H1 (cell line): ENCODE measurements at regions not wholly inside any gene's neighbourhood (a gene's known extent, or its start where the extent isn't known, plus 50 kb on each side); places are given as distances from the start of the nearest gene placed in this dataset.

Experiments
- CTCF ChIA-PET: fragments of 300-600 bp; sonication (Branson Sonifier 250); formaldehyde crosslinking; loops from one replicate; lab custom pipeline; 2021; ENCODE audit not compliant: partially characterized antibody; lab: Charles Lee
- POLR2A ChIA-PET: fragments of 300-600 bp; sonication (Branson Sonifier 250); formaldehyde crosslinking; loops from one replicate; lab custom pipeline; 2021; ENCODE audit warnings: inconsistent platforms; ENCODE audit not compliant: partially characterized antibody; lab: Charles Lee
- DNase-seq, 2 experiments: peaks; one replicate each; pipeline versions ENCODE4 v3.0.0 to v3.0.0-alpha.2; 2010 to 2022; ENCODE audit warnings: low spot score in 2 of 2, low read depth in 1 of 2, mixed read lengths in 1 of 2
- FAIRE-seq: peaks from 2 replicates; lab custom pipeline; 2011; peaks lifted over from hg19 to GRCh38; lab: Jason Lieb, UNC
- H2AFZ ChIP-seq: 2 replicates; pipeline ENCODE4 v1.8.1; 2012; ENCODE audit warnings: low read length, inconsistent platforms
- H2AK5ac ChIP-seq: 2 replicates; pipeline ENCODE4 v1.6.1; 2013; ENCODE audit warnings: low read depth, low read length
- H2BK120ac ChIP-seq: replicated peaks from 2 replicates; pipeline ENCODE3; 2013; ENCODE audit warnings: low read depth, low read length, inconsistent platforms
- H2BK12ac ChIP-seq: 2 replicates; pipeline ENCODE4 v1.6.1; 2013; ENCODE audit warnings: low read depth, low read length
- H2BK15ac ChIP-seq: 2 replicates; pipeline ENCODE4 v1.6.1; 2013; ENCODE audit warnings: low read length
- H2BK20ac ChIP-seq: 2 replicates; pipeline ENCODE4 v1.6.1; 2013; ENCODE audit warnings: low read length
- H2BK5ac ChIP-seq: 2 replicates; pipeline ENCODE4 v1.6.1; 2013; ENCODE audit warnings: low read depth, low read length
- H3K14ac ChIP-seq: 2 replicates; pipeline ENCODE4 v1.6.1; 2013; ENCODE audit warnings: inconsistent platforms; ENCODE audit not compliant: insufficient read length
- H3K18ac ChIP-seq: 2 replicates; pipeline ENCODE4 v1.6.1; 2013; ENCODE audit warnings: low read length; ENCODE audit errors: extremely low read depth
- H3K23ac ChIP-seq: 2 replicates; pipeline ENCODE4 v1.6.1; 2013; ENCODE audit warnings: inconsistent platforms; ENCODE audit not compliant: insufficient read length
- H3K23me2 ChIP-seq: 2 replicates; pipeline ENCODE4 v1.6.1; 2013; ENCODE audit warnings: low read depth, low read length
- H3K27ac ChIP-seq: 2 replicates; pipeline ENCODE4 v1.6.1; 2011; ENCODE audit warnings: low read depth, low read length, inconsistent platforms
- H3K27me3 ChIP-seq, 4 experiments: replicated peaks in 1 of 4; 1 replicate in 1 of 4; 2 replicates in 3 of 4; pipeline versions ENCODE4 v1.6.1 to v1.8.1; 2011 to 2013; ENCODE audit warnings: low read length in 3 of 4, mild to moderate bottlenecking in 3 of 4, inconsistent platforms in 2 of 4, mixed read lengths in 2 of 4, moderate library complexity in 1 of 4; ENCODE audit not compliant: control insufficient read depth in 3 of 4, insufficient read depth in 3 of 4; ENCODE audit errors: extremely low read depth in 1 of 4
- H3K36me3 ChIP-seq, 4 experiments: 2 replicates each; pipeline versions ENCODE4 v1.6.1 to v1.8.1; 2011 to 2013; ENCODE audit warnings: mild to moderate bottlenecking in 4 of 4, low read length in 3 of 4, moderate library complexity in 2 of 4, control low read depth in 1 of 4, inconsistent platforms in 1 of 4; ENCODE audit not compliant: insufficient read depth in 4 of 4, control insufficient read depth in 2 of 4
- H3K4ac ChIP-seq: replicated peaks from 2 replicates; pipeline ENCODE3; 2013; ENCODE audit warnings: low read length, low read depth, mixed read lengths, inconsistent platforms; ENCODE audit not compliant: insufficient read length
- H3K4me1 ChIP-seq, 4 experiments: replicated peaks in 1 of 4; 1 replicate in 1 of 4; 2 replicates in 3 of 4; pipeline versions ENCODE4 v1.6.1 to v1.8.1; 2011 to 2013; ENCODE audit warnings: low read length in 3 of 4, inconsistent platforms in 2 of 4, mixed read lengths in 1 of 4; ENCODE audit not compliant: insufficient read depth in 4 of 4, control insufficient read depth in 3 of 4
- H3K4me2 ChIP-seq, 2 experiments: 2 replicates each; pipeline versions ENCODE4 v1.6.1 to v1.8.1; 2011 to 2013; ENCODE audit warnings: low read depth in 2 of 2, low read length in 2 of 2, control low read depth in 1 of 2, inconsistent platforms in 1 of 2, mild to moderate bottlenecking in 1 of 2; ENCODE audit not compliant: insufficient read depth in 1 of 2
- H3K4me3 ChIP-seq, 4 experiments: fragments of 200-600, 300-600 bp in 1 of 4; sonication (generic), shearing (Covaris generic), sonication (Bioruptor Twin) in 1 of 4; 2 replicates each; pipeline versions ENCODE4 v1.5.1 to v1.8.1; 2011 to 2016; ENCODE audit warnings: low read length in 4 of 4, low read depth in 3 of 4, control low read depth in 2 of 4, inconsistent platforms in 2 of 4, mild to moderate bottlenecking in 2 of 4, mixed read lengths in 1 of 4, moderate library complexity in 1 of 4; ENCODE audit not compliant: insufficient read depth in 2 of 4; ENCODE audit errors: extremely low read depth in 1 of 4
- H3K56ac ChIP-seq: replicated peaks from 2 replicates; pipeline ENCODE3; 2013; ENCODE audit warnings: low read depth, mild to moderate bottlenecking, mixed read lengths, low read length, inconsistent platforms; ENCODE audit not compliant: insufficient read length
- H3K79me1 ChIP-seq: 2 replicates; pipeline ENCODE4 v1.6.1; 2013; ENCODE audit warnings: low read depth, low read length, control low read depth
- H3K79me2 ChIP-seq, 2 experiments: 2 replicates each; pipeline versions ENCODE4 v1.6.1 to v1.8.1; 2012 to 2013; ENCODE audit warnings: low read length in 2 of 2, mild to moderate bottlenecking in 2 of 2, inconsistent platforms in 1 of 2; ENCODE audit not compliant: insufficient read depth in 2 of 2, control insufficient read depth in 1 of 2
- H3K9ac ChIP-seq, 4 experiments: replicated peaks in 1 of 4; 1 replicate in 1 of 4; 2 replicates in 3 of 4; pipeline versions ENCODE4 v1.6.1 to v1.8.1; 2011 to 2013; ENCODE audit warnings: low read depth in 3 of 4, low read length in 3 of 4, control low read depth in 2 of 4, mild to moderate bottlenecking in 2 of 4, moderate library complexity in 2 of 4, inconsistent platforms in 1 of 4; ENCODE audit errors: extremely low read depth in 1 of 4
- H3K9me3 ChIP-seq, 2 experiments: 2 replicates each; pipeline versions ENCODE4 v1.6.1 to v1.8.1; 2012 to 2013; ENCODE audit warnings: mild to moderate bottlenecking in 2 of 2, moderate library complexity in 2 of 2, control low read depth in 1 of 2, inconsistent platforms in 1 of 2, low read depth in 1 of 2, low read length in 1 of 2, mixed read lengths in 1 of 2; ENCODE audit not compliant: insufficient read depth in 2 of 2
- H4K20me1 ChIP-seq, 2 experiments: replicated peaks in 1 of 2; 2 replicates each; pipeline versions ENCODE3 to v1.8.1; 2011 to 2013; ENCODE audit warnings: inconsistent platforms in 2 of 2, low read length in 2 of 2, mild to moderate bottlenecking in 1 of 2; ENCODE audit not compliant: insufficient read depth in 2 of 2, control insufficient read depth in 1 of 2
- H4K5ac ChIP-seq: 2 replicates; pipeline ENCODE4 v1.6.1; 2013; ENCODE audit warnings: low read length, low read depth, mixed read lengths, inconsistent platforms; ENCODE audit not compliant: insufficient read length
- H4K8ac ChIP-seq: 2 replicates; pipeline ENCODE4 v1.8.0; 2013; ENCODE audit warnings: mild to moderate bottlenecking, moderate library complexity, low read length, inconsistent platforms; ENCODE audit not compliant: insufficient read depth; ENCODE audit errors: extremely low read depth
- H4K91ac ChIP-seq: replicated peaks from 2 replicates; pipeline ENCODE3; 2013; ENCODE audit warnings: low read length, mixed read lengths, inconsistent platforms; ENCODE audit not compliant: insufficient read length
- FOSL1 ChIP-seq: IDR thresholded peaks from 2 replicates; pipeline ENCODE4 v1.6.1; 2011; ENCODE audit warnings: mild to moderate bottlenecking, low read depth, low read length, moderate library complexity; ENCODE audit not compliant: insufficient read depth
- HDAC2 ChIP-seq, 2 experiments: fragments of 300-600 bp in 1 of 2; sonication (generic) in 1 of 2; IDR thresholded peaks; 2 replicates each; pipeline ENCODE4 v1.6.1; 2011 to 2012; ENCODE audit warnings: low read depth in 2 of 2, low read length in 2 of 2, mild to moderate bottlenecking in 2 of 2, moderate library complexity in 2 of 2, borderline replicate concordance in 1 of 2, inconsistent platforms in 1 of 2
- WGBS, 2 experiments: shearing (Covaris generic) in 1 of 2; methylation state at CpG; one replicate each; pipeline versions ENCODE4 v1.1.6 to v1.1.7; 2013 to 2015; ENCODE audit warnings: low lambda C conversion rate in 2 of 2, mixed read lengths in 2 of 2, inconsistent platforms in 1 of 2, low coverage in 1 of 2, missing lambda C conversion rate in 1 of 2; ENCODE audit not compliant: insufficient replicate concordance in 2 of 2, insufficient coverage in 1 of 2, insufficient read length in 1 of 2; ENCODE audit errors: extremely low coverage in 1 of 2, missing lambda C conversion rate in 1 of 2; 5-methylcytosine and 5-hydroxymethylcytosine counted together

GRCh38 chr4:16991450-16991849 is 93.0 kb upstream of the LDB2 start:
- 0 out of 2 replicates have a peak overlapping the region, but pooled peaks have one; percentile 13 for H2BK12ac ChIP-seq
- WGBS, 2 experiments: 87% methylated on average over 5 of the region's 5 CpGs; no CpG with 5 or more reads in 1 of the 2 experiments
- no peaks in the 10 kb centered on the region for H3K36me3 ChIP-seq
- no peak overlapping the region for H3K56ac ChIP-seq
- H3K18ac ChIP-seq: no peak overlapping the region
- H4K5ac ChIP-seq: no peak overlapping the region
- H3K79me1 ChIP-seq: no peaks in the 10 kb centered on the region
- no peak overlapping the region for H2BK120ac ChIP-seq
- CTCF ChIA-PET: no interaction called here
- FAIRE-seq (no peak), DNase-seq (peak in 1 of 2 experiments; percentile 27)
- H3K27ac ChIP-seq: no peak overlapping the region
- no peak overlapping the region for H3K4me3 ChIP-seq
- H2BK20ac ChIP-seq: peak overlapping the region; percentile 28; the same call in 1 of the 2 replicates
- H2AFZ ChIP-seq: no peak overlapping the region
- H4K8ac ChIP-seq: no peak overlapping the region
- no peak overlapping the region for H2AK5ac ChIP-seq
- POLR2A ChIA-PET: interaction anchor here (1.1 kb wide), 1 partner anchor 13 kb away, joined by 4 read pairs; no protein-coding TSS in a partner anchor
- no peaks in the 10 kb centered on the region for H4K20me1 ChIP-seq
- H3K4me2 ChIP-seq: no peak overlapping the region
- H3K9ac ChIP-seq: no peak overlapping the region
- no peaks in the 10 kb centered on the region for H3K23me2 ChIP-seq
- H3K27me3 ChIP-seq: peaks cover 0 to 2% (median 0%) of the 10 kb centered on the region in 4 experiments; a peak in 1 of 7 replicates
- H3K4ac ChIP-seq: no peak overlapping the region
- H4K91ac ChIP-seq: no peak overlapping the region
- no peak overlapping the region for H3K23ac ChIP-seq
- H2BK15ac ChIP-seq: no peak overlapping the region
- peak overlapping the region; percentile 40; the same call in 1 of the 2 replicates for H2BK5ac ChIP-seq
- H3K79me2 ChIP-seq: no peaks in the 10 kb centered on the region; a peak in 1 of 4 replicates
- no peak overlapping the region for H3K14ac ChIP-seq
- H3K9me3 ChIP-seq: no peaks in the 10 kb centered on the region
- H3K4me1 ChIP-seq: peaks cover 2 to 19% (median 10%) of the 10 kb centered on the region in 4 experiments
- TF ChIP-seq FOSL1 (no peak), HDAC2 (IDR thresholded peaks at IDR 0.05; ENCODE audit: borderline replicate concordance in 1 of 2, low read depth in 2 of 2, low read length in 2 of 2) (no peak)
